H1 (cell line): ENCODE measurements at regions not wholly inside any gene's neighbourhood (a gene's known extent, or its start where the extent isn't known, plus 50 kb on each side); places are given as distances from the start of the nearest gene placed in this dataset.

ENCODE experiments used
- CTCF ChIA-PET: fragments of 300-600 bp; sonication (Branson Sonifier 250); formaldehyde crosslinking; loops from one replicate; lab custom pipeline; 2021; ENCODE audit not compliant: partially characterized antibody; lab: Charles Lee
- POLR2A ChIA-PET: fragments of 300-600 bp; sonication (Branson Sonifier 250); formaldehyde crosslinking; loops from one replicate; lab custom pipeline; 2021; ENCODE audit warnings: inconsistent platforms; ENCODE audit not compliant: partially characterized antibody; lab: Charles Lee
- DNase-seq, 2 experiments: peaks; one replicate each; pipeline versions ENCODE4 v3.0.0 to v3.0.0-alpha.2; 2010 to 2022; ENCODE audit warnings: low spot score in 2 of 2, low read depth in 1 of 2, mixed read lengths in 1 of 2
- FAIRE-seq: peaks from 2 replicates; lab custom pipeline; 2011; peaks lifted over from hg19 to GRCh38; lab: Jason Lieb, UNC
- H2AFZ ChIP-seq: 2 replicates; pipeline ENCODE4 v1.8.1; 2012; ENCODE audit warnings: low read length, inconsistent platforms
- H2AK5ac ChIP-seq: 2 replicates; pipeline ENCODE4 v1.6.1; 2013; ENCODE audit warnings: low read depth, low read length
- H2BK120ac ChIP-seq: replicated peaks from 2 replicates; pipeline ENCODE3; 2013; ENCODE audit warnings: low read depth, low read length, inconsistent platforms
- H2BK12ac ChIP-seq: 2 replicates; pipeline ENCODE4 v1.6.1; 2013; ENCODE audit warnings: low read depth, low read length
- H2BK15ac ChIP-seq: 2 replicates; pipeline ENCODE4 v1.6.1; 2013; ENCODE audit warnings: low read length
- H2BK20ac ChIP-seq: 2 replicates; pipeline ENCODE4 v1.6.1; 2013; ENCODE audit warnings: low read length
- H2BK5ac ChIP-seq: 2 replicates; pipeline ENCODE4 v1.6.1; 2013; ENCODE audit warnings: low read depth, low read length
- H3K14ac ChIP-seq: 2 replicates; pipeline ENCODE4 v1.6.1; 2013; ENCODE audit warnings: inconsistent platforms; ENCODE audit not compliant: insufficient read length
- H3K18ac ChIP-seq: 2 replicates; pipeline ENCODE4 v1.6.1; 2013; ENCODE audit warnings: low read length; ENCODE audit errors: extremely low read depth
- H3K23ac ChIP-seq: 2 replicates; pipeline ENCODE4 v1.6.1; 2013; ENCODE audit warnings: inconsistent platforms; ENCODE audit not compliant: insufficient read length
- H3K23me2 ChIP-seq: 2 replicates; pipeline ENCODE4 v1.6.1; 2013; ENCODE audit warnings: low read depth, low read length
- H3K27ac ChIP-seq: 2 replicates; pipeline ENCODE4 v1.6.1; 2011; ENCODE audit warnings: low read depth, low read length, inconsistent platforms
- H3K27me3 ChIP-seq, 4 experiments: replicated peaks in 1 of 4; 1 replicate in 1 of 4; 2 replicates in 3 of 4; pipeline versions ENCODE4 v1.6.1 to v1.8.1; 2011 to 2013; ENCODE audit warnings: low read length in 3 of 4, mild to moderate bottlenecking in 3 of 4, inconsistent platforms in 2 of 4, mixed read lengths in 2 of 4, moderate library complexity in 1 of 4; ENCODE audit not compliant: control insufficient read depth in 3 of 4, insufficient read depth in 3 of 4; ENCODE audit errors: extremely low read depth in 1 of 4
- H3K36me3 ChIP-seq, 4 experiments: 2 replicates each; pipeline versions ENCODE4 v1.6.1 to v1.8.1; 2011 to 2013; ENCODE audit warnings: mild to moderate bottlenecking in 4 of 4, low read length in 3 of 4, moderate library complexity in 2 of 4, control low read depth in 1 of 4, inconsistent platforms in 1 of 4; ENCODE audit not compliant: insufficient read depth in 4 of 4, control insufficient read depth in 2 of 4
- H3K4ac ChIP-seq: replicated peaks from 2 replicates; pipeline ENCODE3; 2013; ENCODE audit warnings: low read length, low read depth, mixed read lengths, inconsistent platforms; ENCODE audit not compliant: insufficient read length
- H3K4me1 ChIP-seq, 4 experiments: replicated peaks in 1 of 4; 1 replicate in 1 of 4; 2 replicates in 3 of 4; pipeline versions ENCODE4 v1.6.1 to v1.8.1; 2011 to 2013; ENCODE audit warnings: low read length in 3 of 4, inconsistent platforms in 2 of 4, mixed read lengths in 1 of 4; ENCODE audit not compliant: insufficient read depth in 4 of 4, control insufficient read depth in 3 of 4
- H3K4me2 ChIP-seq, 2 experiments: 2 replicates each; pipeline versions ENCODE4 v1.6.1 to v1.8.1; 2011 to 2013; ENCODE audit warnings: low read depth in 2 of 2, low read length in 2 of 2, control low read depth in 1 of 2, inconsistent platforms in 1 of 2, mild to moderate bottlenecking in 1 of 2; ENCODE audit not compliant: insufficient read depth in 1 of 2
- H3K4me3 ChIP-seq, 4 experiments: fragments of 200-600, 300-600 bp in 1 of 4; sonication (generic), shearing (Covaris generic), sonication (Bioruptor Twin) in 1 of 4; 2 replicates each; pipeline versions ENCODE4 v1.5.1 to v1.8.1; 2011 to 2016; ENCODE audit warnings: low read length in 4 of 4, low read depth in 3 of 4, control low read depth in 2 of 4, inconsistent platforms in 2 of 4, mild to moderate bottlenecking in 2 of 4, mixed read lengths in 1 of 4, moderate library complexity in 1 of 4; ENCODE audit not compliant: insufficient read depth in 2 of 4; ENCODE audit errors: extremely low read depth in 1 of 4
- H3K56ac ChIP-seq: replicated peaks from 2 replicates; pipeline ENCODE3; 2013; ENCODE audit warnings: low read depth, mild to moderate bottlenecking, mixed read lengths, low read length, inconsistent platforms; ENCODE audit not compliant: insufficient read length
- H3K79me1 ChIP-seq: 2 replicates; pipeline ENCODE4 v1.6.1; 2013; ENCODE audit warnings: low read depth, low read length, control low read depth
- H3K79me2 ChIP-seq, 2 experiments: 2 replicates each; pipeline versions ENCODE4 v1.6.1 to v1.8.1; 2012 to 2013; ENCODE audit warnings: low read length in 2 of 2, mild to moderate bottlenecking in 2 of 2, inconsistent platforms in 1 of 2; ENCODE audit not compliant: insufficient read depth in 2 of 2, control insufficient read depth in 1 of 2
- H3K9ac ChIP-seq, 4 experiments: replicated peaks in 1 of 4; 1 replicate in 1 of 4; 2 replicates in 3 of 4; pipeline versions ENCODE4 v1.6.1 to v1.8.1; 2011 to 2013; ENCODE audit warnings: low read depth in 3 of 4, low read length in 3 of 4, control low read depth in 2 of 4, mild to moderate bottlenecking in 2 of 4, moderate library complexity in 2 of 4, inconsistent platforms in 1 of 4; ENCODE audit errors: extremely low read depth in 1 of 4
- H3K9me3 ChIP-seq, 2 experiments: 2 replicates each; pipeline versions ENCODE4 v1.6.1 to v1.8.1; 2012 to 2013; ENCODE audit warnings: mild to moderate bottlenecking in 2 of 2, moderate library complexity in 2 of 2, control low read depth in 1 of 2, inconsistent platforms in 1 of 2, low read depth in 1 of 2, low read length in 1 of 2, mixed read lengths in 1 of 2; ENCODE audit not compliant: insufficient read depth in 2 of 2
- H4K20me1 ChIP-seq, 2 experiments: replicated peaks in 1 of 2; 2 replicates each; pipeline versions ENCODE3 to v1.8.1; 2011 to 2013; ENCODE audit warnings: inconsistent platforms in 2 of 2, low read length in 2 of 2, mild to moderate bottlenecking in 1 of 2; ENCODE audit not compliant: insufficient read depth in 2 of 2, control insufficient read depth in 1 of 2
- H4K5ac ChIP-seq: 2 replicates; pipeline ENCODE4 v1.6.1; 2013; ENCODE audit warnings: low read length, low read depth, mixed read lengths, inconsistent platforms; ENCODE audit not compliant: insufficient read length
- H4K8ac ChIP-seq: 2 replicates; pipeline ENCODE4 v1.8.0; 2013; ENCODE audit warnings: mild to moderate bottlenecking, moderate library complexity, low read length, inconsistent platforms; ENCODE audit not compliant: insufficient read depth; ENCODE audit errors: extremely low read depth
- H4K91ac ChIP-seq: replicated peaks from 2 replicates; pipeline ENCODE3; 2013; ENCODE audit warnings: low read length, mixed read lengths, inconsistent platforms; ENCODE audit not compliant: insufficient read length
- CHD2 ChIP-seq: IDR thresholded peaks from 2 replicates; pipeline ENCODE4 v1.6.1; 2012; ENCODE audit warnings: low read length, improper control_type of control experiment
- CTCF ChIP-seq, 3 experiments: IDR thresholded peaks; 1 replicate in 2 of 3; 2 replicates in 1 of 3; pipeline versions ENCODE4 v1.5.1 to v1.6.1; 2011; ENCODE audit warnings: low read length in 3 of 3, mild to moderate bottlenecking in 3 of 3, inconsistent platforms in 2 of 3, low read depth in 1 of 3, moderate library complexity in 1 of 3; ENCODE audit not compliant: insufficient read depth in 1 of 3; ENCODE audit errors: control extremely low read depth in 1 of 3
- EGR1 ChIP-seq: IDR thresholded peaks from 2 replicates; pipeline ENCODE4 v1.6.1; 2011; ENCODE audit warnings: low read depth, low read length, borderline replicate concordance
- GTF2F1 ChIP-seq: IDR thresholded peaks from 2 replicates; pipeline ENCODE4 v1.6.1; 2012; ENCODE audit warnings: low read depth, low read length, improper control_type of control experiment, borderline replicate concordance
- JUND ChIP-seq: IDR thresholded peaks from 2 replicates; pipeline ENCODE4 v1.6.1; 2011; ENCODE audit warnings: mild to moderate bottlenecking, improper control_type of control experiment, low read length
- RAD21 ChIP-seq, 2 experiments: IDR thresholded peaks in 1 of 2; conservative IDR thresholded peaks in 1 of 2; 2 replicates each; pipeline ENCODE4 v1.6.1; 2011; ENCODE audit warnings: low read depth in 2 of 2, low read length in 2 of 2, improper control_type of control experiment in 1 of 2, inconsistent platforms in 1 of 2, mild to moderate bottlenecking in 1 of 2, moderate library complexity in 1 of 2
- RFX5 ChIP-seq: IDR thresholded peaks from 2 replicates; pipeline ENCODE4 v1.6.1; 2011; ENCODE audit warnings: low read depth, low read length, improper control_type of control experiment, borderline replicate concordance
- SP1 ChIP-seq: IDR thresholded peaks from 2 replicates; pipeline ENCODE4 v1.6.1; 2011; ENCODE audit warnings: low read depth, low read length
- SUZ12 ChIP-seq: fragments of 200-600 bp; sonication (generic); IDR thresholded peaks from 2 replicates; pipeline ENCODE4 v1.6.1; 2012; ENCODE audit warnings: mild to moderate bottlenecking, inconsistent platforms, low read length, moderate library complexity, mixed read lengths
- YY1 ChIP-seq: IDR thresholded peaks from 2 replicates; pipeline ENCODE4 v1.6.1; 2011; ENCODE audit warnings: low read depth, mild to moderate bottlenecking, low read length
- WGBS, 2 experiments: shearing (Covaris generic) in 1 of 2; methylation state at CpG; one replicate each; pipeline versions ENCODE4 v1.1.6 to v1.1.7; 2013 to 2015; ENCODE audit warnings: low lambda C conversion rate in 2 of 2, mixed read lengths in 2 of 2, inconsistent platforms in 1 of 2, low coverage in 1 of 2, missing lambda C conversion rate in 1 of 2; ENCODE audit not compliant: insufficient replicate concordance in 2 of 2, insufficient coverage in 1 of 2, insufficient read length in 1 of 2; ENCODE audit errors: extremely low coverage in 1 of 2, missing lambda C conversion rate in 1 of 2; 5-methylcytosine and 5-hydroxymethylcytosine counted together

DNA sequence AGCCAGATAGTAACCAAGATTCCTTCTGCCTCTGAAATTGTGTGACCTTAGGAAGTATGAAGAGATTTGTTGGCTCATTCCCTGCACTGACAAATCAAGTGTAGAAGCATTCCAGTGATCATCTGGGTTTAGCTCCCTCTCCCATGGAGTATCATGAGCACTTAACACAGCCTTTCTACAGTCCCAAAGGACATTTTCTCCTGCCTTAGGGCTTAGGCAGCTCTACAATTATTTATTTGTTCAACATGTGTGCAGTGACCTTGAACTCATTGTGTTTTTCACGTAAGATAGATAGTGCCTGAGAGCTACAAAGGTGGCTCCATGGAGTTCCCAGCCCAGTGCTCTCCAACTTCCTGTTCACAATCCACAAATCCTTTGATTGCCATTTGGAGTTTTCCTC is 94.8 kb upstream of the FAT3 start:
- no peak for FAIRE-seq
- Histone ChIP-seq H3K4me3 (no peak overlapping the region), H3K9ac (no peak overlapping the region), H3K79me1 (no peaks in the 10 kb centered on the region), H3K4me1 (no peaks in the 10 kb centered on the region), H2BK12ac (no peak overlapping the region), H2BK20ac (no peak overlapping the region), H3K14ac (no peak overlapping the region), H3K9me3 (no peaks in the 10 kb centered on the region), H3K23ac (no peak overlapping the region), H3K23me2 (no peaks in the 10 kb centered on the region), H3K4ac (no peak overlapping the region), H2AK5ac (no peak overlapping the region), H3K36me3 (no peaks in the 10 kb centered on the region), H3K27ac (no peak overlapping the region), H3K27me3 (peaks cover 0 to 1% (median 0%) of the 10 kb centered on the region in 4 experiments; a peak in 1 of 7 replicates), H4K8ac (no peak overlapping the region), H4K5ac (no peak overlapping the region), H4K20me1 (no peaks in the 10 kb centered on the region), H2BK5ac (no peak overlapping the region), H2AFZ (no peak overlapping the region), H4K91ac (no peak overlapping the region), H3K56ac (no peak overlapping the region), H3K4me2 (no peak overlapping the region), H3K18ac (no peak overlapping the region), H2BK15ac (no peak overlapping the region), H2BK120ac (no peak overlapping the region), H3K79me2 (no peaks in the 10 kb centered on the region)
- 100% methylated on average over 1 of the region's 1 CpG; no CpG with 5 or more reads in 1 of the 2 experiments for WGBS, 2 experiments
- CTCF ChIA-PET: interaction anchor here (1.2 to 1.6 kb wide), 3 partner anchors 9 to 757 kb away, joined by 3 to 4 read pairs (median 3); no protein-coding TSS in a partner anchor
- POLR2A ChIA-PET: no interaction called here
- DNase-seq: no peak
- TF ChIP-seq RFX5 (no peak), GTF2F1 (no peak), CTCF (IDR thresholded peaks at IDR 0.05; ENCODE audit: control extremely low read depth in 1 of 3, insufficient read depth in 1 of 3, low read depth in 1 of 3, low read length in 3 of 3) (no peak), SP1 (no peak), CHD2 (no peak), SUZ12 (no peak), YY1 (no peak), RAD21 (IDR thresholded peaks at IDR 0.05 in 1 of 2, conservative IDR thresholded peaks at IDR 0.05 in 1 of 2; ENCODE audit: low read depth in 2 of 2, low read length in 2 of 2) (no peak), JUND (no peak), EGR1 (no peak)
